ENCODE measurements at regions not wholly inside any gene's neighbourhood (a gene's known extent, or its start where the extent isn't known, plus 50 kb on each side); places are given as distances from the start of the nearest gene placed in this dataset.

- TF ChIP-seq ZNF589 (CRISPR knock-in tag; conservative IDR thresholded peaks at IDR 0.05) (no peak), ZFP91 (CRISPR knock-in tag; IDR thresholded peaks at IDR 0.05; ENCODE audit: borderline replicate concordance) (no peak), CREB1 (IDR thresholded peaks at IDR 0.05) (no peak), CREB1 (CRISPR knock-in tag; IDR thresholded peaks at IDR 0.05) (no peak), RAD51 (IDR thresholded peaks at IDR 0.05; ENCODE audit: borderline replicate concordance) (no peak), RERE (CRISPR knock-in tag; IDR thresholded peaks at IDR 0.05; ENCODE audit: low read depth) (no peak), CTCF (CRISPR knock-in tag; IDR thresholded peaks at IDR 0.05) (no peak), POLR2AphosphoS5 (IDR thresholded peaks at IDR 0.05; ENCODE audit: low read depth, low read length) (no peak)
These were observed 220.0 kb downstream of the SPCS3 start for GRCh38 chr4:176539785-176540175.
